HS-5 (cell line): ENCODE measurements at regions not wholly inside any gene's neighbourhood (a gene's known extent, or its start where the extent isn't known, plus 50 kb on each side); places are given as distances from the start of the nearest gene placed in this dataset.
A peak's percentile ranks its signal among the peaks of the same experiment; 100 is the strongest.

Source experiments
- DNase-seq: peaks from one replicate; pipeline ENCODE4 v3.0.0-alpha.2; 2012; ENCODE audit warnings: low read depth

GRCh38 chr13:76086729-76087128, 450.6 kb downstream of the LMO7 start:
- no peak for DNase-seq

GRCh38 chr13:76067850-76068249, 431.7 kb downstream of the LMO7 start:
- no peak for DNase-seq

DNA sequence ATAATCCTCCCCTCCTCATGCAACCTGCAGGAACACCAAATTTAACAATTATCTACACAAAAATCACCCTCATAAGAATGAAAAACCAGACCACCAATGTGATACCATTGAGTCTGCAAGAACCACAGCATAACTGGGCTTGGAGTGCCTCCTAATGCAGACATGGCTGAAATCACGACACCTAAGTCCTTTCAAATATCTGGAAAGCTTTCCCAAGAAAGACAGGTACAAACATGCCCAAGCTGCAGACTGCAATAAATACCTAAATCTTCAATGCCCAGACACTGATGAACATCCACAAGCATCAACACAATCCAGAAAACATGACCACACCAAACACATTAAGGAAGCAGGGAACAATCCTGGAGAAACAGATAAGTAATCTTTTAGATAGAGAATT, 417.1 kb downstream of the LMO7 start:
- DNase-seq: no peak

GRCh38 chr13:76049376-76049746, 413.2 kb downstream of the LMO7 start:
- no peak for DNase-seq

GRCh38 chr13:76048675-76049375, 412.7 kb downstream of the LMO7 start:
- DNase-seq: no peak

- DNase-seq: no peak
These were observed 412.0 kb downstream of the LMO7 start for GRCh38 chr13:76048131-76048530.

- DNase-seq: no peak
These were observed 407.7 kb downstream of the LMO7 start for GRCh38 chr13:76043874-76044273.

GRCh38 chr13:76038920-76039716, 403.0 kb downstream of the LMO7 start:
- no peak for DNase-seq

GRCh38 chr13:76036176-76036575, 400.0 kb downstream of the LMO7 start:
- no peak for DNase-seq

GRCh38 chr13:76035711-76036110, 399.6 kb downstream of the LMO7 start:
- DNase-seq: no peak

DNA sequence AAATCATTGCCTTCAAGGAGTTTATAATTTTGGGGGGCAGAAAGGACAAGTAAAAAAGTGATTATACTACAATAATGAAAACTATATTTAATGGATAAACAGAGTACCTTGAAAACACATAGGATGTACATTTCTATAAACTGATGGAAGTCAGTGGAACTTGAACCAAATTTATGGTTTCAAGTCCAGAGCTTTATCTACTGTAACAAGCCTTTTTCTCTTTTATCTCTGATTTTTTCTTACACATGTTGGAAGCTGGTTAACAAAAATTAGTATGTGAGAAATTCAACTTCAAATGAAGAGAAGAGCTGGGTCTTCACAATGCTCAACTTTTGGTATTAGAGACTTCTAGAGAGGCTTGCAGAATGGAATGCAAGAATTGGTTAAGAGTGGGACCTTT, 393.6 kb downstream of the LMO7 start:
- DNase-seq: no peak

GRCh38 chr13:76029088-76029487, 393.0 kb downstream of the LMO7 start:
- DNase-seq: no peak

DNA sequence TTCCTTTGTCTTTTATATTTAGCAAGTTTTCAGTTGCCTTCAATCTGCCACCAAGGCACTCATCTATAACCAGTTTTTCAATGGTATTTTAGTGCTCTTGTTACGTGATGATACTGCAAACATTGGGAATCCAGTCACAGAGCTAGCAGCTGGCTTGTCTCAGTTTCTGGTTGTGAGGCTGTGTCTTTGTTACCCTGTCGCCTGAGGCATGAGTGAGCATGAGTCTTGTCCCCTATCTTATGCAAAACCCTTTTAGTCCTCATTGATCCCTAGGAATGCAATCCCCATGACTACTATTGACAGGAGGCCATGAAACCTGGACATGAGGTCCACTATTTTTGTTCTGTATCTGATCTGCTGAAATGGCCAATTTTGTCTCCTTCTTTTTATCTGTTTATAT, 391.0 kb downstream of the LMO7 start:
- no peak for DNase-seq

GRCh38 chr13:76025392-76025791, 389.3 kb downstream of the LMO7 start:
- no peak for DNase-seq

DNA sequence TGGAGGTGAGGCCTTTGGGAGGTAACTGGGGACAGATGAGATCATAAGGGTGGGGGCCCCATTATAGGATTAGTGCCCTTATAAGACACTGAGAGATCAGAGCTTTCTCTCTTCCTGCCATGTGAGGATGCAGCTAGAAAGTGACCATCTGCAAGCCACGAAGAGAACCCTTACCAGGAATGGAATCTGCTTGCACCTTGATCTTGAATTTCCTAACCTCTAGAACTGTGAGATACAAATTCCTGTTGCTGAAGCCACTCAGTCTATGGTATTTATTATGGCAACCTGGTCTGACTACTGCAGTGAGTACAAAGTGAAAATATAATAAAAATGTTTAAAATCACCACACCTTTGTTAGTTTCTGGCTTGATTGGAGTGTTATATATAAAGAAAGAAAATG, 388.0 kb downstream of the LMO7 start:
- no peak for DNase-seq

DNA sequence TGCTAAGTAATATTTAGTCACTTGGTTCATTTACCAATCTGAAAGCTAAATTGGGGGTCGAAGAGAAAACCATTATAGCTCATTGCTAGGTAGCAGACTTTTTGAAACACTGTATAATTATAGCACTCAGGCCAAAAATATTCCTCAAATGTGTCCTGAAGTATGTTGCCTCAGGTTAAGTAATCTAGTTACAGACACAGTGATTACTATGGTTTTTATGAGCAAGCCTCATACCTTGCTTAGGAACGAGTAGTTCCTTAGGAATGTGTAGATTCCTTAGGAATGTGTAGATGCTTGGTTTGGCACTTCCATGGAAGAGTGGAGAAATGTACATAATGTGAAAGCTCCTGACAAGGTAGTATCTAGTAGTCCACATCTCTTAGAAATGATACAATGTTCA, 387.5 kb downstream of the LMO7 start:
- DNase-seq: peak; percentile 50

- no peak for DNase-seq
These were observed 384.4 kb downstream of the LMO7 start for GRCh38 chr13:76020421-76020955.

GRCh38 chr13:76019421-76020044, 383.4 kb downstream of the LMO7 start:
- DNase-seq: no peak

DNA sequence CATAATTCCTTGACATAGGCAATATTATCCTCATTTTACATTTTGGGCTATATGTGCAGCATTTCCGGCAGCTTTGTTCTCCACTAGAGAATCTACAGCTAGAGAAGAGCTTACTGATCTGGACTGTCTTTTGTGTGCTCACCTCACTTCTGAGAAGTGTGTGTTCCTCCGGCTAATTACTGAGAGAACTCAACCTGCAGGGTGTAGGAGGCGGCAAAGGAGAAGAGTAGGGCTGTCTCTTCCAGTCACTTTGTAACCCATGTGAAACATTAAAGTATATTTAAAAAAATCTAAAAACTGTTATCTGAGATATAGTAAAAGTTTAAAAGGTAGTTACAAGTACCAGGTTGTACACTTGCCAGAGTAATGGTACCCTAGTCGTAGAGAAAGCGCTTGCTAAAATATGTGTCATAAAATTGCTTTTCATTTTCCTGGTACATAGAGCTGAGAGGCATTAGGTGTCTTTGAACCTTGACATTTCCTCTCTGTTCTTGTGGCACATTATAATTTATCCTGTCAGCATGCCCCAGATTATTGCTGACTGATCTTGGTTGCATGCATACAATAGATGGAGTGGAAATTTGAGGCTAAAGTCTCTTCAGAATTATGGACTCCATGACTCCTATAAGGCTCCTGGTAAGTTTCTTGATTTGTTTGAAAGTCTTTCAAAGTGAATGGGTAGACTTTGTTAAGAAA, 381.9 kb downstream of the LMO7 start:
- DNase-seq: no peak

- no peak for DNase-seq
These were observed 380.8 kb downstream of the LMO7 start for GRCh38 chr13:76016799-76017400.

GRCh38 chr13:76014406-76015318, 378.5 kb downstream of the LMO7 start:
- DNase-seq: no peak
